Activated naive CD8-positive, alpha-beta T cell treated with anti-CD3 and anti-CD28 coated beads, Interleukin-2, amount 50 U/mL, for 16 hours (primary cell): ENCODE measurements at regions not wholly inside any gene's neighbourhood (a gene's known extent, or its start where the extent isn't known, plus 50 kb on each side); places are given as distances from the start of the nearest gene placed in this dataset.

Experiments
- DNase-seq: peaks from one replicate; pipeline ENCODE4 v3.0.0-alpha.2; 2020; ENCODE audit warnings: low read depth, low spot score

DNA sequence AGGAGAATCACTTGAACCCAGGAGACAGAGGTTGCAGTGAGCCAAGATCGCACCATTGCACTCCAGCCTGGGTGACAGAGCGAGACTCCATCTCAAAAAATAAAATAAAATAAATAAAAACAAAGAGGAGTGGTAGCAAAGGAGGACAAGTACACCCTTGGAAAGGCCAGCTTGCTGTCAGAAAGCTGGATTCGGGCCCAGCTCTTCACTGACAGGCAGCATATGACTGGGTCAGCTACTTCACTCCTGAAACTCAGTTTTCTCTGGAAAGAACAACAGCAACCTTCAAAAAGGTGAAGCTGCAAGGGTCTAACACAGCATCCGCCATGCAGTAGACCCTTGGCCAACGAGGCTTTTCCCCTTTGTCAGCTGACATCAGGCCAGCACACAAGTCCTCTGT lies 156.0 kb upstream of the TIAM1 start:
- DNase-seq: no peak

- no peak for DNase-seq
Measured at GRCh38 chr21:31498985-31499384, 154.9 kb upstream of the TIAM1 start.

DNA sequence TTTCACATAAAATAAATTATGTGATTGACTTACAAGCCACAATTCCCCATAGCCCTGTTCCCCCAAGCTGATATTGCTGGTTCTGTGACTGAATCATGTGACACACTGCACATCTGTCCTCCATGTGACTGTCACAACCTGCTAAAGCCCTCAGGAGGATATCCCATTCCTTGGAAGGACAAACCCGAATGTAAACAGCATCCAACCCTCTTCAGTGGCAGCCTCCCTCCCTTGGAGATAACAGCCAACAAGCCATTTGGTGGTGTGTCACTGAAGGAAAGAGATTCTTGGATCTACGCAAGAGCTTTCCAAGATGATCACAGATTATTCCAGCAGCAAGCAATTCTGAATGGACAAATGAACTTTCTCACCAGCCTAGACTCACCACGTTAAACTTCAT lies 153.9 kb upstream of the TIAM1 start:
- DNase-seq: no peak

GRCh38 chr21:31493350-31493880 lies 149.4 kb upstream of the TIAM1 start:
- DNase-seq: no peak

DNA sequence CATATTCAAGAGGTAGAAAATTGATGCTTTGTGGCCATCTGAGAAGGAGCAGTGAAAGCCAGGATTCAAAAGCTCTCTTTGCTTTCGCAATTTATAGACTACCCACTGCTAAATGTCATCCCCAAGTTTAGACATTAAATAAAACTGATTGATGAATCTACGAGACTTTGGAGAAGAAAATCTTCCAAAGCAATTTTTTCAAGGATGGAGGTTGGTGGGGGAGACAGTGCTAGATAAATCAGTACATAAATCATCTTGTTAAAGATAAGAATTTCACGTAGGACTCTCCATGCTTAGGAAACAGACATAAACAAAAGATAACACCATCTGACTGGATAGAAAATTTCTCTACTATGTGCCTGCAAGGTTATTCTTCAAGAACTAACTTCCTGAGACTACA lies 147.6 kb upstream of the TIAM1 start:
- no peak for DNase-seq

- no peak for DNase-seq
Measured at GRCh38 chr21:31490443-31490842, 146.4 kb upstream of the TIAM1 start.

DNA sequence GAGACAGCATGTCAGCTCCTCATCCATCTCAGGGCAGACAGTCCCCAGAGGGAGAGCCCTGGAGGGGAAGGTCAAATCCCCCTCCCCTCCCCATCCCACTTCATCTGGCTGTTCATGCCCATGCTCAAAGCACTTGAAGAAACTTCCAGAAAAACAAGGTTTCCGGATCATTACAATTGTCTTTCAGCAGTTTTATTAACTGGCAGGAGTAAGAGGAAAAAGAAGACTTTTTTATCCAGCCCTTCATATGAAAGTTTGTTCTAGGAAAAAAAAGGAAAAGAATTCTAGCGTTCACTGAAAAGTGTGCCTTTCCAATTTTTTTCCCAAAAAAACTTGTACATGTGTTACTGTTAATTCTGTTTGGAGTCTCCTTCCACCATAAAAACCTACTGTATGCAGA lies 145.7 kb upstream of the TIAM1 start:
- no peak for DNase-seq

GRCh38 chr21:31489014-31489413 lies 145.0 kb upstream of the TIAM1 start:
- no peak for DNase-seq

DNA sequence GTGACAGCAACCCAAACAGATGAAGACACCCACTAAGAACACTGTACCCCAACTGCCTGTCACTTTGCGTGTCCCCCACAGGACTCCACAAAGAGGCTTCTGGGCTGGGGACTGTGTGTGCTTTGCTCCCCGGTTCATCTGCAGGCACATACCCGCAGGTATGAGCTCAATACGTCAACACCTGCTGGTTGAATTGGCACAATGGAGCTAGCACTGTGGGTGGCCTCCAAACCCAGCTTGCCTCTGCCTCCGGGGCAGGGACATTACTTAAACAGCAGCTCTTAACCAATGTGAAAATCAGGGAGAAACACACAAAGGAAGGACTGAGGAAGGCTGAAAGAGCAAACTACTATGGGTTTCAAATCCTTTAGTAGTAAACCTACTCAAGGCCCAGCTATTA lies 140.2 kb upstream of the TIAM1 start:
- no peak for DNase-seq

GRCh38 chr21:31483146-31483545 lies 139.1 kb upstream of the TIAM1 start:
- DNase-seq: no peak

- no peak for DNase-seq
Measured at GRCh38 chr21:31482460-31482859, 138.4 kb upstream of the TIAM1 start.

GRCh38 chr21:31480228-31480627 lies 136.2 kb upstream of the TIAM1 start:
- DNase-seq: no peak

- no peak for DNase-seq
Measured at GRCh38 chr21:31479714-31480113, 135.7 kb upstream of the TIAM1 start.

DNA sequence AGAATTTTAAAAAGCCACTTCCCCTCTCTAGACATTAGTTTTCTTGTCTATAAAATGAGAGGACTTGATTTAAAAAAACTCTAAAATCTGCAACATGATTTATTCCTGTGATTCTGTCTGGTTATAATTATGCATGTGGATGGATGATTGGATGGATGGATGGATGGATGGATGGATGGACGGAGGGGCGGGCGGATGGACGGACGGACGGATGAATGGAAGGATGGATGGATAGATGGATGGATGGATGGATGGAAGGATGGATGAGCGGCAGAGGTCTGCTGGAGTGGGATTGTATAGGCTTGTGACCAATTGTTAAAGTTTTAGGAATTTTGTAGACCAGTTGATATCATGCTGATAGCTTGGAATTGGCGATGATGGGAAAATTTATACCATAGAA lies 135.2 kb upstream of the TIAM1 start:
- DNase-seq: no peak

DNA sequence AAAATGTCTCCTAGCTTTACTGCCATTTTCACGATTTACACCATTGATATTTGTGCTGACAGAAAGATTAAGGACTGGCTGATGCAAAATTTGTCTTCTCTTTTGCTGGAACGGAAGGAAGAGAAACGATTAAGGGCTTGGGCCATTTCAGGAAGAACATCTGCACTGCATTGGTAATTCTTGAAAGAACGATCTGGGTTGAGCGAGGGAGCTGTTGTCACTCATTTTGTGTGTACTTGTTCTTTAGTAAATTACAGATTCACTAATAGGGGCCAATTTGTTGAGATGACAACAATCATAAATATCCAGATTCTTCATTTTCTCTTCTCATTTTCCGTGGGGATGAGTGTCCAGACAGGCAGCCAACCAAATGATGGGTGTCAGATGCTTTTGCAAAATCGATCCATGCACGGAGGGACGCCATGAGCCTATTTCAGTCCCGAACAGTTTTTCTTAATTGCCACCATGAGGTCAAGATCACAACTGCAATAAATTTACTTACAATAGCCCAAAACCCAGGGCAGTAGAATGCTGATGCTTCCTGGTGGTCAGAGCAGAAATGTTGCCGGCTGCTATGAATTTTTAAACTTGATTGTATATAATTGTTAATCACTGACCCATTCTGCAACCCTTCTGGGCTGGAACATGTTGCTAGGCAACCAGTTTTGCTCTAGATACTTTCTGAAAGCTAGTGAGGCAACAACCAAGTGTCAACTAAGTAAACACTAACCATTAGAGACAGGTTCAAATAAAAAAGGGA lies 132.4 kb upstream of the TIAM1 start:
- DNase-seq: no peak

DNA sequence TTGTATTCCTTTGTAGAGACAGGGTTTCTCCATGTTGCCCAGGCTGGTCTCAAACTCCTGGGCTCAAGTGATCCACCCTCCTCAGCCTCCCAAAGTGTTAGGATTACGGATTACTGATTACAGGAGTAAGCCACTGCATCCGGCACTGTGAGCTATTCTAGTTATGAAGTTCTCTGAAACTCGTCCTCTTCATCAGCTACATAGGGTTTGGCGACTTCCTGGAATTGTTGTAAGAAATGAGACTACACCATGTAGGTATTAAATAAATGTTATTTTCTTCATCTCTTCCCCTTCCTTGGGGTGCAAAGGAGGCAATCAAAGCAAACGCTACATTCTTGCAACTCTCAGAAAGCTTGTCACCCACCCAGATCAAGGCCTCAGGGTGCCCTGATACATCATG lies 131.2 kb upstream of the TIAM1 start:
- DNase-seq: no peak

DNA sequence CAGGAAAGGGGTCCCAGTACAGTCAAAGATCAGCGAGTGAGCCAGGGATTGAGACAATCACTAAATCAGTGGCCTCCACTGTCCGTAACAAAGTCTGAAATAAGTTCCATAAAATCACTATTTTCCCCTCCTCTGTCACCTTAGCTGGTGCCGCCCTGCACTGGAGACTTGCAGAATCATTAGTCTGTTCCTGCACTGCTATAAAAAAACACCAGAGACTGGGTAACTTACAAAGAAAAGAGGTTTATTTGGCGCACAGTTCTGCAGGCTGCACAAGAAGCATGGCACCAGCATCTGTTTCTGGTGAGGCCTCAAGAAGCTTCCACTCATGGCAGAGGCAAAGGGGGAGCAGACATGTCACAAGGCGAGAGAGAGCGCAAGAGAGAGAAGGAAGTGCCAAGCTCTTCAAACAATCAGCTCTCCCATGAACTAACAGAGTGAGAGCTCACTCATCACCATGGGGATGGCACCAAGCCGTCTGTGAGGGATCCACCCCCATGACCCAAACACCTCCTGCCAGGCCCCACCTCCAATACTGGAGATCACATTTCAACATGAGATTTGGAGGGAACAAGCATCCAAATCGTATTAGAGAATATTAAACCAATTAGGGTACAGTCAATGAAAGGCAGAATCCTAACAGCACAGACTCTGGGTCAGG lies 129.8 kb upstream of the TIAM1 start:
- no peak for DNase-seq

GRCh38 chr21:31471865-31472264 lies 127.8 kb upstream of the TIAM1 start:
- no peak for DNase-seq

- no peak for DNase-seq
Measured at GRCh38 chr21:31470896-31471694, 127.0 kb upstream of the TIAM1 start.

DNA sequence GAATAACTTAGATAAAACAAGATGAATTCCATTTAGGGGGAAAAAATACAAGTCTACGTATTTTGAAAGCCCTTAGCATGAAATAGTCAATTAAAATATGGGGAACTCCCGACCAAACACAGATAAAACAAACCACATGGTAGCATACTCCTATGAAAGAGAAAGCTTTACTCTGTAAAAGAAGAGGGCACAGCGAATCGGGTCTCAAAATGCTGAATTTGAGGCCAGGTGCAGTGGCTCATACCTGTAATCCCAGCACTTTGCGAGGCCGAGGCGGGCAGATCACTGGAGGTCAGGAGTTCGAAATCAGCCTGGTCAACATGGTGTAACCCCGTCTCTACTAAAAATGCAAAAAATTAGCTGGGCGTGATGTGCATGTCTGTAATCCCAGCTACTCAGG lies 116.9 kb upstream of the TIAM1 start:
- no peak for DNase-seq

- DNase-seq: no peak
Measured at GRCh38 chr21:31459457-31459856, 115.4 kb upstream of the TIAM1 start.

GRCh38 chr21:31457675-31458074 lies 113.6 kb upstream of the TIAM1 start:
- no peak for DNase-seq
